HepG2 (cell line): ENCODE measurements at regions not wholly inside any gene's neighbourhood (a gene's known extent, or its start where the extent isn't known, plus 50 kb on each side); places are given as distances from the start of the nearest gene placed in this dataset.

Source experiments
- ATAC-seq: fragments of 200-7000 bp; cut with Tn5 transposase; 3 replicates; pipeline ENCODE4 v1.9.1; 2020; ENCODE audit warnings: mild to moderate bottlenecking, moderate library complexity
- BruUV-seq: library from RNA; stranded (reverse); fragments of 400-500 nt; replicated peaks from 2 replicates; lab custom pipeline; 2021; lab: Mats Ljungman, UMichigan
- CTCF ChIA-PET: fragments of 300-600 bp; formaldehyde crosslinking; extraction: SDS; loops from one replicate; lab custom pipeline; 2021; ENCODE audit warnings: low total read pairs, inconsistent platforms, low intra/inter-chr PET ratio; lab: Yijun Ruan, JAX
- POLR2A ChIA-PET: fragments of 350-600 bp; sonication (Branson Sonifier 250); formaldehyde crosslinking; loops from one replicate; lab custom pipeline; 2020; ENCODE audit warnings: antibody characterized with exemption, inconsistent platforms; lab: Yijun Ruan, JAX
- DNase-seq: peaks from one replicate; pipeline ENCODE4 v3.0.0-alpha.2; 2015; ENCODE audit warnings: low spot score
- FAIRE-seq: peaks from 3 replicates; lab custom pipeline; 2011; peaks lifted over from hg19 to GRCh38; lab: Jason Lieb, UNC
- H2AFZ ChIP-seq: one replicate; pipeline ENCODE4 v1.6.1; 2011; ENCODE audit warnings: low read length, inconsistent platforms
- H3K27ac ChIP-seq: fragments of 300-600 bp; 3 replicates; pipeline ENCODE4 v1.8.0; 2011; ENCODE audit warnings: mixed run types, mild to moderate bottlenecking, mixed read lengths, low read length, inconsistent platforms; ENCODE audit not compliant: insufficient read depth; ENCODE audit errors: extremely low read length
- H3K27me3 ChIP-seq, 2 experiments: fragments of 200-600 bp in 1 of 2; 2 replicates in 1 of 2; 3 replicates in 1 of 2; pipeline versions ENCODE4 v1.6.0 to v1.8.0; 2011; ENCODE audit warnings: low read length in 2 of 2, mild to moderate bottlenecking in 2 of 2, moderate library complexity in 2 of 2, inconsistent platforms in 1 of 2; ENCODE audit not compliant: insufficient read depth in 2 of 2, control insufficient read depth in 1 of 2
- H3K36me3 ChIP-seq, 2 experiments: fragments of 200-600 bp in 1 of 2; replicated peaks in 1 of 2; 2 replicates in 1 of 2; 3 replicates in 1 of 2; pipeline versions ENCODE4 v1.5.1 to v1.8.0; 2011; ENCODE audit warnings: low read length in 2 of 2, inconsistent platforms in 1 of 2; ENCODE audit not compliant: insufficient read depth in 2 of 2, control insufficient read depth in 1 of 2
- H3K4me1 ChIP-seq: 2 replicates; pipeline ENCODE4 v1.5.1; 2012; ENCODE audit warnings: low read length, inconsistent platforms; ENCODE audit not compliant: insufficient read depth
- H3K4me2 ChIP-seq: 2 replicates; pipeline ENCODE4 v1.6.0; 2011; ENCODE audit warnings: low read depth, low read length, inconsistent platforms
- H3K4me3 ChIP-seq, 3 experiments: fragments of 200-600 bp in 1 of 3; sonication (generic), shearing (Covaris generic) in 1 of 3; replicated peaks in 1 of 3; 2 replicates each; pipeline ENCODE4 v1.5.1; 2011 to 2016; ENCODE audit warnings: low read length in 3 of 3, inconsistent platforms in 2 of 3, low read depth in 2 of 3, mild to moderate bottlenecking in 2 of 3, control low read depth in 1 of 3, mixed read lengths in 1 of 3; ENCODE audit not compliant: insufficient read depth in 1 of 3
- H3K79me2 ChIP-seq: one replicate; pipeline ENCODE4 v1.6.1; 2011; ENCODE audit warnings: low read length, inconsistent platforms; ENCODE audit not compliant: insufficient read depth
- H3K9ac ChIP-seq: 2 replicates; pipeline ENCODE4 v1.6.0; 2011; ENCODE audit warnings: mild to moderate bottlenecking, low read depth, low read length, inconsistent platforms; ENCODE audit not compliant: insufficient read depth
- H3K9me3 ChIP-seq: 2 replicates; pipeline ENCODE4 v1.5.1; 2012; ENCODE audit warnings: mild to moderate bottlenecking, low read length
- H4K20me1 ChIP-seq: 2 replicates; pipeline ENCODE4 v1.6.0; 2011; ENCODE audit warnings: inconsistent platforms, mild to moderate bottlenecking, low read length, moderate library complexity; ENCODE audit not compliant: insufficient read depth
- FOXP1 ChIP-seq, 2 experiments: fragments of 450-650 bp in 1 of 2; IDR thresholded peaks; 2 replicates each; pipeline ENCODE4 v1.6.1; 2017 to 2018; ENCODE audit warnings: antibody characterized with exemption in 1 of 2
- KLF11 ChIP-seq: IDR thresholded peaks from 2 replicates; pipeline ENCODE4 v1.6.1; 2016; ENCODE audit warnings: missing compliant biosample characterization
- MAFF ChIP-seq: IDR thresholded peaks from 2 replicates; pipeline ENCODE4 v1.6.1; 2011; ENCODE audit warnings: low read depth, low read length, improper control_type of control experiment
- MAFK ChIP-seq, 2 experiments: IDR thresholded peaks in 1 of 2; conservative IDR thresholded peaks in 1 of 2; 2 replicates each; pipeline ENCODE4 v1.6.1; 2011; ENCODE audit warnings: improper control_type of control experiment in 2 of 2, low read length in 2 of 2
- PHF21A ChIP-seq: sonication (generic); formaldehyde crosslinking; IDR thresholded peaks from 2 replicates; pipeline ENCODE4 v1.5.0; 2020; ENCODE audit warnings: mild to moderate bottlenecking, missing genetic modification reagents
- SAFB2 ChIP-seq: sonication (generic); formaldehyde crosslinking; IDR thresholded peaks from 2 replicates; pipeline ENCODE4 v1.5.1; 2020; ENCODE audit warnings: missing genetic modification reagents, low read depth, mild to moderate bottlenecking, borderline replicate concordance
- TP53 ChIP-seq: sonication (generic); formaldehyde crosslinking; conservative IDR thresholded peaks from 2 replicates; pipeline ENCODE4 v1.4.0; 2020; ENCODE audit warnings: missing genetic modification reagents
- ZBTB1 ChIP-seq: sonication (generic); formaldehyde crosslinking; IDR thresholded peaks from 2 replicates; pipeline ENCODE4 v1.4.0; 2020; ENCODE audit warnings: missing genetic modification reagents, borderline replicate concordance
- ZNF484 ChIP-seq: sonication (generic); formaldehyde crosslinking; IDR thresholded peaks from 2 replicates; pipeline ENCODE4 v1.5.1; 2020; ENCODE audit warnings: mild to moderate bottlenecking, low read depth, missing genetic modification reagents, borderline replicate concordance
- ZNF562 ChIP-seq: sonication (generic); formaldehyde crosslinking; IDR thresholded peaks from 2 replicates; pipeline ENCODE4 v1.8.0; 2022; ENCODE audit warnings: missing genetic modification reagents, borderline replicate concordance
- ZNF841 ChIP-seq: sonication (generic); formaldehyde crosslinking; IDR thresholded peaks from 2 replicates; pipeline ENCODE4 v1.8.1; 2023; ENCODE audit warnings: missing genetic modification reagents, borderline replicate concordance
- WGBS: methylation state at CpG from one replicate; pipeline ENCODE4 v1.1.6; 2017; ENCODE audit warnings: low lambda C conversion rate; 5-methylcytosine and 5-hydroxymethylcytosine counted together
- in situ Hi-C: cut with HindIII; loops from 2 replicates; pipeline ENCODE4 v1.10.0; 2017; ENCODE audit warnings: low pct_unique_long_range_greater_than_20kb; ENCODE audit not compliant: extremely low pct_ligation_motif_present
- intact Hi-C: fragments of 100-400 bp; cut with micrococcal nuclease; formaldehyde crosslinking; loops from one replicate; pipeline ENCODE4 v1.10.0; 2022; ENCODE audit not compliant: unreplicated experiment

GRCh38 chr2:53252115-53252514, 515.5 kb upstream of the CHAC2 start (continued):
- TF ChIP-seq SAFB2 (CRISPR knock-in tag) (no peak), ZBTB1 (CRISPR knock-in tag) (no peak)

- intact Hi-C loops (no loop called here), in situ Hi-C loops (no loop called here)
- no peaks in the 10 kb centered on the region for H3K27me3 ChIP-seq
- WGBS, result 4% methylated on average over 6 of the region's 6 CpGs
- DNase-seq (no peak), ATAC-seq (no peak), FAIRE-seq (no peak)
- no peaks in the 10 kb centered on the region for H3K9me3 ChIP-seq
- TF ChIP-seq FOXP1 (IDR thresholded peaks at IDR 0.05) (no peak), FOXP1 (CRISPR knock-in tag; IDR thresholded peaks at IDR 0.05) (no peak), ZNF484 (CRISPR knock-in tag) (no peak)
- H4K20me1 ChIP-seq, result no peaks in the 10 kb centered on the region
- CTCF ChIA-PET, result no interaction called here
- no peaks in the 10 kb centered on the region for H3K79me2 ChIP-seq
- no peak overlapping the region for H3K4me2 ChIP-seq
- H3K9ac ChIP-seq, result no peak overlapping the region
- H3K4me1 ChIP-seq, result no peaks in the 10 kb centered on the region
- POLR2A ChIA-PET, result no interaction called here
- H3K4me3 ChIP-seq, result no peak overlapping the region
- H3K27ac ChIP-seq, result no peak overlapping the region
- BruUV-seq, result no TSS peak
- no peak overlapping the region for H2AFZ ChIP-seq
- no peaks in the 10 kb centered on the region for H3K36me3 ChIP-seq
Measured at GRCh38 chr2:53247956-53248735, 519.5 kb upstream of the CHAC2 start.

DNA sequence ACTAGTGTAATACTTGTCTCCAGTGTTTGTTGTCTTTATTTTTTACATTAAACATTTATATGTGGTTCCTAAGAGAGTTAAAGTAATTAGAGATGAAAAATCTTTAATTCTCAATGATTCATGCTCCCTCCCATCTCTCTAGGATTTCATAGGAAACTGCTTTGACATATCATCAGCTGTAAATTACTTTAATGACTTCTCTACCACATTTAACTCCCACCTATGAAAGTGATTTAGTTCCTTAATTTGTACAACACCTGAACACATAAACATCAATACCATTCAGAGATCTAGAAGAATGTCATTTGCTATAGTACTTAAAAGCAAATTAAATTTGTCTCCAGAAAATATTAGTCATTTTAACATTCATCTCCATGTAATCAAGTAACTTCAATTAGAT, 524.2 kb upstream of the CHAC2 start:
- H3K36me3 ChIP-seq, result no peaks in the 10 kb centered on the region
- H3K4me3 ChIP-seq, result no peak overlapping the region
- no peaks in the 10 kb centered on the region for H4K20me1 ChIP-seq
- ChIA-PET CTCF (no interaction called here), POLR2A (no interaction called here)
- H3K9ac ChIP-seq, result no peak overlapping the region
- no peaks in the 10 kb centered on the region for H3K4me1 ChIP-seq
- TF ChIP-seq MAFF, result no peak
- no peak for TF ChIP-seq PHF21A
- no peak for TF ChIP-seq ZNF841 (CRISPR knock-in tag)
- TF ChIP-seq TP53 (CRISPR knock-in tag), result no peak
- no peak for TF ChIP-seq ZNF562 (CRISPR knock-in tag)
- TF ChIP-seq MAFK (conservative IDR thresholded peaks at IDR 0.05 in 1 of 2, IDR thresholded peaks at IDR 0.05 in 1 of 2; ENCODE audit: low read length in 2 of 2), result no peak
- no peak for TF ChIP-seq KLF11 (CRISPR knock-in tag)
- in situ Hi-C loops, result no loop called here
- H2AFZ ChIP-seq, result no peak overlapping the region
- FAIRE-seq (no peak), DNase-seq (no peak), ATAC-seq (no peak)
- H3K9me3 ChIP-seq, result no peaks in the 10 kb centered on the region
- H3K27ac ChIP-seq, result no peak overlapping the region
- no TSS peak for BruUV-seq
- no peaks in the 10 kb centered on the region for H3K27me3 ChIP-seq
- H3K79me2 ChIP-seq, result no peaks in the 10 kb centered on the region
- intact Hi-C loops, result loop anchor here (1.0 kb wide), 1 partner anchor 23 kb away; no protein-coding TSS in a partner anchor
- H3K4me2 ChIP-seq, result no peak overlapping the region
